Ovary (tissue), 7 donors: ENCODE measurements at regions not wholly inside any gene's neighbourhood (a gene's known extent, or its start where the extent isn't known, plus 50 kb on each side); places are given as distances from the start of the nearest gene placed in this dataset.
"Not testable (repeated sequence)": the region's sequence is repeated elsewhere in the genome, so short reads cannot be mapped to it uniquely, and the experiment has no call there.

Experiments used
- DNase-seq, 5 donors: peaks; one replicate each; pipeline ENCODE4 v3.0.0-alpha.2; 2019 to 2020
- H3K27ac ChIP-seq, 2 donors: fragments of 200-600 bp; one replicate each; pipeline versions ENCODE4 v1.5.1 to v1.8.0; 2019 to 2022
- H3K27me3 ChIP-seq: fragments of 200-600 bp; one replicate; pipeline ENCODE4 v1.8.0; 2022
- H3K36me3 ChIP-seq: fragments of 200-600 bp; sonication (generic); one replicate; pipeline ENCODE4 v1.5.1; 2019
- H3K4me1 ChIP-seq: one replicate; pipeline ENCODE4 v1.8.1; 2013; ENCODE audit warnings: mild to moderate bottlenecking, moderate library complexity; ENCODE audit not compliant: insufficient read depth
- H3K4me3 ChIP-seq: fragments of 200-600 bp; sonication (generic); one replicate; pipeline ENCODE4 v1.5.1; 2017
- H3K9me3 ChIP-seq, 2 donors: fragments of 200-600 bp in 1 of 2; sonication (generic) in 1 of 2; one replicate each; pipeline versions ENCODE4 v1.5.1 to v1.8.1; 2013 to 2019; ENCODE audit warnings: mild to moderate bottlenecking in 1 of 2, moderate library complexity in 1 of 2
- CTCF ChIP-seq, 3 donors: fragments of 450-650 bp in 2 of 3; fragments of 200-600 bp in 1 of 3; IDR thresholded peaks; one replicate each; pipeline versions ENCODE4 v1.5.1 to v1.8.0; 2016 to 2022; ENCODE audit warnings: antibody characterized with exemption in 3 of 3, mild to moderate bottlenecking in 1 of 3
- EP300 ChIP-seq: sonication (generic); formaldehyde crosslinking; IDR thresholded peaks from one replicate; pipeline ENCODE4 v1.6.1; 2017; ENCODE audit warnings: antibody characterized with exemption
- POLR2A ChIP-seq: fragments of 450-650 bp; IDR thresholded peaks from one replicate; pipeline ENCODE4 v1.6.1; 2017; ENCODE audit warnings: antibody characterized with exemption, mild to moderate bottlenecking, moderate library complexity
- WGBS, 3 donors: extraction: QIAGEN DNeasy Blood & Tissue Kit in 1 of 3; methylation state at CpG; one replicate each; pipeline versions ENCODE4 v1.1.5 to v1.1.7; 2013 to 2017; 5-methylcytosine and 5-hydroxymethylcytosine counted together
- intact Hi-C, 4 donors: fragments of 100-400 bp; cut with DNase I; formaldehyde crosslinking; loops; one replicate each; pipeline versions ENCODE4 v1.11.0 to v1.15.1; 2022 to 2023
- donor health status: DM: no; HTN: no; CAD: no; lungs with moderate emphysema.
- donor health status: DM: no; HTN: no; CAD: no.
- donor health status: Bipolar disorder and iron deficiency.
- donor health status: DM: no; HTN: no; CAD: no.
- donor health status: DM: yes; HTN: yes; CAD: no.

GRCh38 chr1:65538664-65539063 is 118.2 kb downstream of the LEPR start:
- Histone ChIP-seq H3K4me3 (no peak overlapping the region), H3K27ac (no peak overlapping the region), H3K36me3 (no peaks in the 10 kb centered on the region), H3K9me3 (no peaks in the 10 kb centered on the region), H3K4me1 (no peaks in the 10 kb centered on the region), H3K27me3 (no peaks in the 10 kb centered on the region)
- TF ChIP-seq CTCF (IDR thresholded peaks at IDR 0.05) (no peak), POLR2A (no peak), EP300 (no peak)
- 36 to 50% (median 45%) methylated on average over 1 of the region's 1 CpG for WGBS, 3 donors
- intact Hi-C loops = no loop called here
- DNase-seq = no peak

GRCh38 chr1:65539266-65540131 is 119.0 kb downstream of the LEPR start:
- no peak for TF ChIP-seq POLR2A
- no peak for TF ChIP-seq CTCF (IDR thresholded peaks at IDR 0.05)
- TF ChIP-seq EP300 = no peak
- intact Hi-C loops = no loop called here

GRCh38 chr1:65541161-65541560 is 120.7 kb downstream of the LEPR start:
- Histone ChIP-seq H3K4me3 (no peak overlapping the region), H3K27me3 (no peaks in the 10 kb centered on the region), H3K36me3 (no peaks in the 10 kb centered on the region), H3K9me3 (no peaks in the 10 kb centered on the region), H3K4me1 (no peaks in the 10 kb centered on the region), H3K27ac (no peak overlapping the region)
- TF ChIP-seq POLR2A (no peak), EP300 (no peak), CTCF (IDR thresholded peaks at IDR 0.05) (no peak)
- DNase-seq = no peak
- 87 to 91% (median 88%) methylated on average over 2 of the region's 2 CpGs for WGBS, 3 donors
- intact Hi-C loops = no loop called here

More at GRCh38 chr1:65539266-65540131, 119.0 kb downstream of the LEPR start:
- Histone ChIP-seq H3K36me3 (no peaks in the 10 kb centered on the region), H3K27ac (no peak overlapping the region), H3K9me3 (no peaks in the 10 kb centered on the region), H3K4me1 (no peaks in the 10 kb centered on the region), H3K4me3 (no peak overlapping the region), H3K27me3 (no peaks in the 10 kb centered on the region)
- no peak for DNase-seq
- 71 to 77% (median 72%) methylated on average over 5 of the region's 5 CpGs for WGBS, 3 donors

GRCh38 chr1:65541865-65542264 is 121.4 kb downstream of the LEPR start:
- Histone ChIP-seq H3K4me3 (no peak overlapping the region), H3K9me3 (no peaks in the 10 kb centered on the region), H3K36me3 (no peaks in the 10 kb centered on the region), H3K4me1 (no peaks in the 10 kb centered on the region), H3K27ac (no peak overlapping the region), H3K27me3 (no peaks in the 10 kb centered on the region)
- no peak for TF ChIP-seq CTCF (IDR thresholded peaks at IDR 0.05)
- no peak for TF ChIP-seq EP300
- TF ChIP-seq POLR2A = no peak
- no peak for DNase-seq
- intact Hi-C loops = no loop called here

GRCh38 chr1:65542592-65542991 is 122.1 kb downstream of the LEPR start:
- DNase-seq, H3K27me3 ChIP-seq, H3K27ac ChIP-seq, H3K4me1 ChIP-seq, H3K9me3 ChIP-seq, H3K4me3 ChIP-seq, H3K36me3 ChIP-seq, intact Hi-C loops: not testable (repeated sequence)
- 86 to 98% (median 89%) methylated on average over 1 of the region's 1 CpG for WGBS, 3 donors

- H3K4me1 ChIP-seq, H3K27me3 ChIP-seq, DNase-seq, H3K27ac ChIP-seq, H3K36me3 ChIP-seq, H3K4me3 ChIP-seq, H3K9me3 ChIP-seq, intact Hi-C loops: not testable (repeated sequence)
- 53 to 71% (median 57%) methylated on average over 25 of the region's 25 CpGs for WGBS, 3 donors
Measured at GRCh38 chr1:65550306-65551010, 130.0 kb downstream of the LEPR start.

GRCh38 chr1:65552484-65552883 is 132.0 kb downstream of the LEPR start:
- DNase-seq, H3K27ac ChIP-seq, intact Hi-C loops, H3K4me1 ChIP-seq, H3K27me3 ChIP-seq, H3K9me3 ChIP-seq, H3K4me3 ChIP-seq, H3K36me3 ChIP-seq: not testable (repeated sequence)
- 88 to 95% (median 92%) methylated on average over 2 of the region's 2 CpGs for WGBS, 3 donors
